Erythroblast (primary cell): ENCODE measurements at regions not wholly inside any gene's neighbourhood (a gene's known extent, or its start where the extent isn't known, plus 50 kb on each side); places are given as distances from the start of the nearest gene placed in this dataset.

ENCODE experiments used
- GATA1 ChIP-seq: IDR thresholded peaks from 2 replicates; pipeline ENCODE4 v1.6.1; 2011; ENCODE audit warnings: low read depth, mild to moderate bottlenecking, control low read depth, low read length, moderate library complexity
- POLR2A ChIP-seq: IDR thresholded peaks from 2 replicates; pipeline ENCODE4 v1.6.1; 2011; ENCODE audit warnings: mild to moderate bottlenecking, low read length

DNA sequence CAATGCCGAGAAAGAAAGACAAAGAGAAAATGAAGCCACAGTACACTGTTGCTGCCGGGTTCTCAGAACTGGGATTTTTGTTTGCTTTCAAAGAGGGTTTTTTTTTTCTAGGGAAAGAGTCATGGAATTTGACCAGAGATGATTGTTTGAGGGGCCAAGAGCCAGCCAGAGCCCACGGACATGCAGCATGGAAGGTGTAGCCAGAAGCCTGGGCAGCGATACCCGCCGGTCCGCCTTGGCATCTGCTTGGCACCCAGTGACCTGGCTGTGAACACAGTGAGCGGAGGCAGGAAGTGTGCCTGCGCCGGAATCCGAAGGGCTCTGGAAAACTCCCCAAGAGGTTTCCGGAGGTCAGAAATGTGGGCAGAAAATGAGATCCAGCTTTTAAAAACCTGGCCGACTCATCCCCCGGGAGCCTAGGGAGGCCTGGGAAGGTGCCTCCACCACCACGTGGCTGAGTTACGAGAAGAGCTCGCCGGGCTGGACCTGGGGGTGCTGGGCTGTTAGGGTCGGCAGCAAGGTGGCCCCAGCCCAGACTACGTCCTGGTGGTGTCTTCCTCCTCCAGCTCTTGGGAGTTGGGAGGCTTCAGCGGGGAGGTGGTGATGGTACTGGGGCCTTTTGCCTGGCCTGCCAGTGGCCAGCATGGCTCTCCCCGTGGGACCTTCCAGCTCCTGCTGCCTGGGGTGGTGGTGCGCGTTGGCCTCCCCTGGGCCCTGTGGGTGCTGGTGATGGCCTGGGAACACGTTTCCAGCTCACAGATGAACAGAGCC lies 61.6 kb upstream of the PPARA start:
- TF ChIP-seq POLR2A: no peak
- TF ChIP-seq GATA1: no peak
